Endodermal cell (in vitro differentiated cells): ENCODE measurements at regions not wholly inside any gene's neighbourhood (a gene's known extent, or its start where the extent isn't known, plus 50 kb on each side); places are given as distances from the start of the nearest gene placed in this dataset.
"Not testable (repeated sequence)": the region's sequence is repeated elsewhere in the genome, so short reads cannot be mapped to it uniquely, and the experiment has no call there.

Experiments
- DNase-seq: peaks from one replicate; pipeline ENCODE4 v3.0.0-alpha.2; 2017
- H3K27ac ChIP-seq: 2 replicates; pipeline ENCODE4 v1.5.1; 2013; ENCODE audit warnings: mild to moderate bottlenecking, low read depth, low read length, moderate library complexity
- H3K27me3 ChIP-seq: 2 replicates; pipeline ENCODE4 v1.6.1; 2013; ENCODE audit warnings: mild to moderate bottlenecking, low read length, moderate library complexity; ENCODE audit not compliant: insufficient read depth, control insufficient read depth, poor library complexity, severe bottlenecking
- H3K36me3 ChIP-seq: 2 replicates; pipeline ENCODE4 v1.7.0; 2013; ENCODE audit warnings: mild to moderate bottlenecking, low read length, moderate library complexity; ENCODE audit not compliant: control insufficient read depth, insufficient read depth
- H3K4me1 ChIP-seq: one replicate; pipeline ENCODE4 v1.7.0; 2013; ENCODE audit warnings: low read length; ENCODE audit not compliant: control insufficient read depth, insufficient read depth
- H3K4me3 ChIP-seq: 2 replicates; pipeline ENCODE4 v1.5.1; 2013; ENCODE audit warnings: mild to moderate bottlenecking, low read length, moderate library complexity
- H3K9ac ChIP-seq: 2 replicates; pipeline ENCODE4 v1.6.1; 2013; ENCODE audit warnings: mild to moderate bottlenecking, low read length, moderate library complexity; ENCODE audit not compliant: poor library complexity, severe bottlenecking; ENCODE audit errors: extremely low read depth
- H3K9me3 ChIP-seq: 2 replicates; pipeline ENCODE4 v1.6.1; 2013; ENCODE audit warnings: mild to moderate bottlenecking, low read length, moderate library complexity; ENCODE audit not compliant: control insufficient read depth
- H3K27ac Mint-ChIP-seq: 2 replicates; pipeline ENCODE4 v1.8.0; 2020; ENCODE audit warnings: mixed read lengths
- H3K27me3 Mint-ChIP-seq: 2 replicates; pipeline ENCODE4 v1.8.0; 2021; ENCODE audit warnings: mild to moderate bottlenecking, mixed read lengths; ENCODE audit not compliant: insufficient read depth
- H3K36me3 Mint-ChIP-seq: 2 replicates; pipeline ENCODE4 v1.8.0; 2020; ENCODE audit warnings: low read depth, mixed read lengths
- H3K4me1 Mint-ChIP-seq: 2 replicates; pipeline ENCODE4 v1.8.0; 2020; ENCODE audit warnings: mixed read lengths
- H3K4me3 Mint-ChIP-seq: 2 replicates; pipeline ENCODE4 v1.8.0; 2020; ENCODE audit warnings: mild to moderate bottlenecking, moderate library complexity, mixed read lengths
- H3K9me3 Mint-ChIP-seq: 2 replicates; pipeline ENCODE4 v1.8.0; 2020; ENCODE audit warnings: mild to moderate bottlenecking, mixed read lengths
- WGBS, 2 experiments: methylation state at CpG; one replicate each; pipeline versions ENCODE4 v1.1.5 to v1.1.7; 2013; ENCODE audit warnings: missing lambda C conversion rate in 2 of 2, mixed read lengths in 1 of 2; ENCODE audit not compliant: insufficient coverage in 1 of 2, insufficient read length in 1 of 2; 5-methylcytosine and 5-hydroxymethylcytosine counted together
- TF ChIP-seq, protein P1 (sequence below): fragments of 200-600 bp; sonication (generic); conservative IDR thresholded peaks from 2 replicates; pipeline ENCODE4 v1.5.0; 2021; ENCODE audit warnings: antibody characterized with exemption, mild to moderate bottlenecking

DNA sequence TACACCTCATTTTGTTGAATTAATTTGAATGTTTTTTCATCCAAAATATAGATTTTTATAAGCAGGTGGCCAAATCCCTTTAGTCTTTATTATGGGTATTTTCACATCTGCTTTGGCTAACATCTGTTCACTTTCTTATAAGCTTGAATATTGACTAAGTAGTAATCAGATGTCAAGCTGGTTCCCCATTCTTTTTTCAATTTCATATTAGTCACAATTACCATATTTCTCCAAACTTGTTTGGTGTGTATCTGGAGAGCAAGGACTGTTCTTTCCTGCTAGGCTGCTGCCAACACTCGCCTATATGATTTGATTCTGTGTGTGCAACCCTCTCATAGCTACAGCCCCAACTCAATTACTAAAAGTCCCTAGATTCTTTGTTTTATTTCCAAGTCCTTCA is 608.5 kb downstream of the PSAT1 start:
- H3K36me3 Mint-ChIP-seq: no peaks in the 10 kb centered on the region
- H3K36me3 ChIP-seq: no peaks in the 10 kb centered on the region
- H3K9me3 Mint-ChIP-seq: peaks cover 4% of the 10 kb centered on the region
- 80 to 85% methylated on average over 1 of the region's 1 CpG for WGBS, 2 experiments
- no peaks in the 10 kb centered on the region for H3K4me1 ChIP-seq
- H3K27ac Mint-ChIP-seq: no peak overlapping the region
- no peaks in the 10 kb centered on the region for H3K27me3 Mint-ChIP-seq
- H3K4me3 Mint-ChIP-seq: no peak overlapping the region
- TF ChIP-seq, protein P1, sequence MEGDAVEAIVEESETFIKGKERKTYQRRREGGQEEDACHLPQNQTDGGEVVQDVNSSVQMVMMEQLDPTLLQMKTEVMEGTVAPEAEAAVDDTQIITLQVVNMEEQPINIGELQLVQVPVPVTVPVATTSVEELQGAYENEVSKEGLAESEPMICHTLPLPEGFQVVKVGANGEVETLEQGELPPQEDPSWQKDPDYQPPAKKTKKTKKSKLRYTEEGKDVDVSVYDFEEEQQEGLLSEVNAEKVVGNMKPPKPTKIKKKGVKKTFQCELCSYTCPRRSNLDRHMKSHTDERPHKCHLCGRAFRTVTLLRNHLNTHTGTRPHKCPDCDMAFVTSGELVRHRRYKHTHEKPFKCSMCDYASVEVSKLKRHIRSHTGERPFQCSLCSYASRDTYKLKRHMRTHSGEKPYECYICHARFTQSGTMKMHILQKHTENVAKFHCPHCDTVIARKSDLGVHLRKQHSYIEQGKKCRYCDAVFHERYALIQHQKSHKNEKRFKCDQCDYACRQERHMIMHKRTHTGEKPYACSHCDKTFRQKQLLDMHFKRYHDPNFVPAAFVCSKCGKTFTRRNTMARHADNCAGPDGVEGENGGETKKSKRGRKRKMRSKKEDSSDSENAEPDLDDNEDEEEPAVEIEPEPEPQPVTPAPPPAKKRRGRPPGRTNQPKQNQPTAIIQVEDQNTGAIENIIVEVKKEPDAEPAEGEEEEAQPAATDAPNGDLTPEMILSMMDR: no peak
- H3K27ac ChIP-seq: no peak overlapping the region
- H3K9ac ChIP-seq: no peak overlapping the region
- no peaks in the 10 kb centered on the region for H3K27me3 ChIP-seq
- H3K4me3 ChIP-seq: no peak overlapping the region
- H3K9me3 ChIP-seq: peaks cover 9% of the 10 kb centered on the region
- H3K4me1 Mint-ChIP-seq: no peaks in the 10 kb centered on the region
- DNase-seq: no peak

DNA sequence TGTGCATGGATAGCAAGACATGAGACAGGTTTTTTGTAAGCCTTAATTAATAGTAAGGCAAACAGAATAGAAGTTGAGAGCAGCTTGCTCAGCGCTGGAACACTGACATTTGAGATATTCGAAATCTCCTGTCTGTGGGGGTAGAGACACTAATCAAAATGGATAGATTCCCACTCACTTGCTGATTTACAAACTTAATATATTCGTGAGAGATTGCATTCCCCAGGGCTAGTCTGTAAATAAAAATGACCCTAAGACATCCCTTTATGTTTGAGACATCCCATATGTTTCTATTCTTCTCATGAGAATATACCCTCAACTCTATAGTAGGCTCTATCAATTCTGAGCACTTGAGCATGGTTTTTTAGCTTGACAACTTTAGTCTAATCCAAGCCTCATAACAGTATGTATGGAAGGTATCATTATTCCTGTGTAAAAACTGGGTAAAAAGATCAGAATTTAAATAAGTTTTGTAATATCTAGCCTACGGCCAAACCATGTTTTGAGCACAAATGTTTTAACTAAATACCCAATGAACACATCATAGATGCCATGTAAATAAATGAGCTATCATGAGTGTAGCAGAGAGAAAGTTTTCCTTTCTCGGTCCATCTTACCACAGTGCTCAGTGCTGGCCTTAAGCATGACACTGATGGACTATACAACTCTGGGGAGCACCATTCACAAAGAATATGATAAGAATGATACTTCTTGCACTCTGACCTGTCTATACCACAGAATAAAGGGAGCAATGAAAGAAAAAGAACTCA is 609.2 kb downstream of the PSAT1 start:
- Histone ChIP-seq H3K9me3 (peaks cover 9% of the 10 kb centered on the region), H3K9ac (no peak overlapping the region), H3K4me1 (no peaks in the 10 kb centered on the region), H3K4me3 (no peak overlapping the region), H3K27me3 (no peaks in the 10 kb centered on the region), H3K36me3 (no peaks in the 10 kb centered on the region), H3K27ac (no peak overlapping the region)
- Mint-ChIP-seq H3K36me3 (no peaks in the 10 kb centered on the region), H3K4me1 (no peaks in the 10 kb centered on the region), H3K4me3 (no peak overlapping the region), H3K9me3 (peaks cover 4% of the 10 kb centered on the region), H3K27ac (no peak overlapping the region), H3K27me3 (no peaks in the 10 kb centered on the region)
- no peak for DNase-seq
- TF ChIP-seq, protein P1: no peak
- 83 to 100% methylated on average over 2 to 4 of the region's 5 CpGs for WGBS, 2 experiments

DNA sequence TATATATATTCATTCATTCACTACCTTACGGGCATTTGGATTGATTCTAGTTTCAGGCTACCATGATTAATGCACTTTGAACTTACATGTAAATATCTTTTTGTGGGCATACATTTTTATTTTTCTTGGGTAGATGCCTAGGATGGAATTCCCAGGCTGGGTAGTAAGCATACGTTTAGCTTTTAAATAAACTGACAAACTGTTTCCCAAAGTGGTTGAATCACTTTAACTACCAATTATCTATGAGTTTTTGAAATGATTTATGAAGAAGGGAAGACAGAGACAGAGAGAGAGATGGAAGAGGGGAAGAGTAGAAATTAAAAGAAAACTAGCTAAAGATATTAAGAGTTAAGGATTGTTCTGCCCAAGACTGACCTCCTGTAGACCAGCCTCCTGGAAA is 612.6 kb downstream of the PSAT1 start:
- H3K27ac ChIP-seq: no peak overlapping the region
- Mint-ChIP-seq H3K27me3 (no peaks in the 10 kb centered on the region), H3K9me3 (peaks cover 4% of the 10 kb centered on the region), H3K4me1 (no peaks in the 10 kb centered on the region), H3K4me3 (no peak overlapping the region), H3K27ac (no peak overlapping the region), H3K36me3 (no peaks in the 10 kb centered on the region)
- no peaks in the 10 kb centered on the region for H3K4me1 ChIP-seq
- H3K9me3 ChIP-seq: peaks cover 9% of the 10 kb centered on the region
- WGBS, 2 experiments: 100% methylated on average over 2 of the region's 2 CpGs; no CpG with 5 or more reads in 1 of the 2 experiments
- H3K9ac ChIP-seq: no peak overlapping the region
- H3K27me3 ChIP-seq: no peaks in the 10 kb centered on the region
- no peaks in the 10 kb centered on the region for H3K36me3 ChIP-seq
- H3K4me3 ChIP-seq: no peak overlapping the region
- TF ChIP-seq, protein P1: no peak
- no peak for DNase-seq

DNA sequence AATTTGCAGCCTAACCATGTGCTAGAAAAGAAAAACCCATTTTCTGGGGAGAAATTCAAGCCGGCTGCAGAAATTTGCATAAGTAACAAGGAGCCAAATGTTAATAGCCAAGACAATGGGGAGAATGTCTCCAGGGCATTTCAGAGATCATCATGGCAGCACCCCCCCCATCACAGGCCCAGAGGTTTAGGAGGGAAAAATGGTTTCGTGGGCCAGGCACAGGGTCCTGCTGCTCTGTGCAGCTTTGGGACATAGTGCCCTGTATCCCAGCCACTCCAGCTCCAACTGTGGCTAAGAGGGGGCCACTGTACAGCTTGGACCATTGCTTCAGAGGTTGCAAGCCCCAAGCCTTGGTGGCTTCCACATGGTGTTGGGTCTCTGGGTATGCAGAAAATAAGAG is 620.0 kb downstream of the PSAT1 start:
- H3K27me3 Mint-ChIP-seq, H3K27ac ChIP-seq, H3K36me3 ChIP-seq, H3K4me1 Mint-ChIP-seq, H3K4me1 ChIP-seq, DNase-seq, H3K4me3 Mint-ChIP-seq, H3K36me3 Mint-ChIP-seq, H3K27me3 ChIP-seq, H3K4me3 ChIP-seq, H3K27ac Mint-ChIP-seq, H3K9ac ChIP-seq: not testable (repeated sequence)
- peaks cover 23% of the 10 kb centered on the region for H3K9me3 Mint-ChIP-seq
- WGBS, 2 experiments: 100% methylated on average over 2 of the region's 2 CpGs; no CpG with 5 or more reads in 1 of the 2 experiments
- H3K9me3 ChIP-seq: peaks cover 12% of the 10 kb centered on the region
